Mesothelial cell of epicardium (in vitro differentiated cells): ENCODE measurements at regions not wholly inside any gene's neighbourhood (a gene's known extent, or its start where the extent isn't known, plus 50 kb on each side); places are given as distances from the start of the nearest gene placed in this dataset.

Experiments used
- DNase-seq, 2 experiments: peaks; one replicate each; pipeline ENCODE4 v3.0.0; 2021; ENCODE audit warnings: low spot score in 2 of 2; ENCODE audit not compliant: unreplicated experiment in 2 of 2
- H3K27ac Mint-ChIP-seq: 2 replicates; pipeline ENCODE4 v1.8.0; 2021; ENCODE audit warnings: mixed read lengths
- H3K27me3 Mint-ChIP-seq: 2 replicates; pipeline ENCODE4 v1.8.0; 2021; ENCODE audit warnings: low read depth, mixed read lengths
- H3K36me3 Mint-ChIP-seq: 2 replicates; pipeline ENCODE4 v1.8.0; 2021; ENCODE audit warnings: mixed read lengths
- H3K4me1 Mint-ChIP-seq: 2 replicates; pipeline ENCODE4 v1.8.0; 2021; ENCODE audit warnings: mixed read lengths
- H3K4me3 Mint-ChIP-seq: 2 replicates; pipeline ENCODE4 v1.8.0; 2021; ENCODE audit warnings: mild to moderate bottlenecking, moderate library complexity, mixed read lengths
- H3K9me3 Mint-ChIP-seq: 2 replicates; pipeline ENCODE4 v1.8.0; 2021; ENCODE audit warnings: mixed read lengths
- CTCF ChIP-seq: fragments of 200-600 bp; sonication (generic); IDR thresholded peaks from one replicate; pipeline ENCODE4 v1.5.0; 2021; ENCODE audit warnings: antibody characterized with exemption; ENCODE audit not compliant: unreplicated experiment

- peaks cover 4% of the 10 kb centered on the region for H3K4me1 Mint-ChIP-seq
- no peaks in the 10 kb centered on the region for H3K27me3 Mint-ChIP-seq
- H3K4me3 Mint-ChIP-seq, result no peak overlapping the region
- H3K9me3 Mint-ChIP-seq, result peaks cover 9% of the 10 kb centered on the region
- H3K27ac Mint-ChIP-seq, result no peak overlapping the region
- no peak for TF ChIP-seq CTCF
- H3K36me3 Mint-ChIP-seq, result peaks cover 5% of the 10 kb centered on the region
- no peak for DNase-seq
Measured at GRCh38 chr10:90437452-90437851, 420.4 kb downstream of the HTR7 start.

- Mint-ChIP-seq H3K4me1 (peaks cover 4% of the 10 kb centered on the region), H3K4me3 (no peak overlapping the region), H3K9me3 (peaks cover 36% of the 10 kb centered on the region), H3K27ac (no peak overlapping the region), H3K27me3 (no peaks in the 10 kb centered on the region), H3K36me3 (peaks cover 11% of the 10 kb centered on the region)
- no peak for DNase-seq
- no peak for TF ChIP-seq CTCF
Measured at GRCh38 chr10:90440870-90441269, 417.0 kb downstream of the HTR7 start.

GRCh38 chr10:90443342-90443741 lies 414.5 kb downstream of the HTR7 start:
- peaks cover 14% of the 10 kb centered on the region for H3K36me3 Mint-ChIP-seq
- TF ChIP-seq CTCF, result no peak
- no peaks in the 10 kb centered on the region for H3K27me3 Mint-ChIP-seq
- H3K9me3 Mint-ChIP-seq, result peaks cover 52% of the 10 kb centered on the region
- no peak overlapping the region for H3K4me3 Mint-ChIP-seq
- no peak for DNase-seq
- no peak overlapping the region for H3K27ac Mint-ChIP-seq
- H3K4me1 Mint-ChIP-seq, result peaks cover 10% of the 10 kb centered on the region

GRCh38 chr10:90447831-90448230 lies 410.0 kb downstream of the HTR7 start:
- H3K9me3 Mint-ChIP-seq, result peaks cover 39% of the 10 kb centered on the region
- no peak for TF ChIP-seq CTCF
- H3K27ac Mint-ChIP-seq, result no peak overlapping the region
- H3K27me3 Mint-ChIP-seq, result no peaks in the 10 kb centered on the region
- H3K36me3 Mint-ChIP-seq, result peaks cover 9% of the 10 kb centered on the region
- DNase-seq, result no peak
- peaks cover 25% of the 10 kb centered on the region for H3K4me1 Mint-ChIP-seq
- H3K4me3 Mint-ChIP-seq, result no peak overlapping the region

- no peak overlapping the region for H3K27ac Mint-ChIP-seq
- H3K4me3 Mint-ChIP-seq, result no peak overlapping the region
- peaks cover 3% of the 10 kb centered on the region for H3K36me3 Mint-ChIP-seq
- peaks cover 20% of the 10 kb centered on the region for H3K9me3 Mint-ChIP-seq
- DNase-seq, result no peak
- no peaks in the 10 kb centered on the region for H3K27me3 Mint-ChIP-seq
- peaks cover 28% of the 10 kb centered on the region for H3K4me1 Mint-ChIP-seq
- TF ChIP-seq CTCF, result no peak
Measured at GRCh38 chr10:90450797-90451196, 407.0 kb downstream of the HTR7 start.

GRCh38 chr10:90451283-90451682 lies 406.6 kb downstream of the HTR7 start:
- H3K4me3 Mint-ChIP-seq, result no peak overlapping the region
- no peak overlapping the region for H3K27ac Mint-ChIP-seq
- no peaks in the 10 kb centered on the region for H3K27me3 Mint-ChIP-seq
- no peak for TF ChIP-seq CTCF
- peaks cover 28% of the 10 kb centered on the region for H3K4me1 Mint-ChIP-seq
- H3K36me3 Mint-ChIP-seq, result peaks cover 3% of the 10 kb centered on the region
- H3K9me3 Mint-ChIP-seq, result peaks cover 16% of the 10 kb centered on the region
- DNase-seq, result no peak
